Mucosa of gallbladder (tissue), 1 donor: ENCODE measurements at regions not wholly inside any gene's neighbourhood (a gene's known extent, or its start where the extent isn't known, plus 50 kb on each side); places are given as distances from the start of the nearest gene placed in this dataset.
"Not testable (repeated sequence)": the region's sequence is repeated elsewhere in the genome, so short reads cannot be mapped to it uniquely, and the experiment has no call there.

Source experiments
- DNase-seq: peaks from one replicate; pipeline ENCODE4 v3.0.0-alpha.2; 2020; ENCODE audit warnings: low spot score
- donor health status: DM: no; HTN: no; CAD: no.

GRCh38 chr1:222066539-222066938 lies 324.6 kb upstream of the DUSP10 start:
- DNase-seq, result no peak

- no peak for DNase-seq
Observed at GRCh38 chr1:222065234-222065633, 323.3 kb upstream of the DUSP10 start.

DNA sequence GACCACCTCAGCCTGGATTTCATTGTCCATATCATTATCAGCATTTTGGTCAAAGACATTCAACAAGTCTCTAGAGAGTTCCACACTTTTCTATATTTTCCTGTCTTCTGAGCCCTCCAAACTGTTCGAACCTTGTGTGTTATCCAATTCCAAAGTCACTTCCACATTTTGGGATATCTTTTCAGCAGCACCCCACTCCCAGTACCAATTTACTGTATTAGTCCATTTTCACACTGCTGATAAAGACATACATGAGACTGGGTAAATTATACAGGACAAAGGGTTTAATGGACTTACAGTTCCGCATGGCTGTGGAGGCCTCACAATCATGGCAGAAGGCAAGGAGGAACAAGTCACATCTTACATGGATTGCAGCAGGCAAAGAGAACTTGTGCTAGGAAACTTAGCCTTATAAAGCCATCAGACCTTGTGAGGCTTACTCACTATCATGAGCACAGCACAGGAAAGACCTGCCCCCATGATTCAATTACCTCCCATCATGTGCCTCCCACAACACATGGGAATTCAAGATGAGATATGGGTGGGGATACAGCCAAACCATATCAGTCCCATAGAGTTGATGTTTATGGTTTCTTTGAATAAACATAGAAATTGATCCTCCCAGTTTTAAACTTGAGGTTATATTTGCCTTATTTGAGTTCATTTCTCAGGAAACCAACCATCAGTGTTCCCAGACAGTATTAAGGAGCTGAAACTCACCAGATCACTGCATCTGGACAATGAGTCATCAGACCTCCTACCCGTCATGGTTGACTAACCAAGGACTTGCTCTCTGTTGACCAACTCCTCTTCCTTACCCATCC lies 322.7 kb upstream of the DUSP10 start:
- DNase-seq, result no peak

GRCh38 chr1:222062640-222063039 lies 320.8 kb upstream of the DUSP10 start:
- no peak for DNase-seq

DNA sequence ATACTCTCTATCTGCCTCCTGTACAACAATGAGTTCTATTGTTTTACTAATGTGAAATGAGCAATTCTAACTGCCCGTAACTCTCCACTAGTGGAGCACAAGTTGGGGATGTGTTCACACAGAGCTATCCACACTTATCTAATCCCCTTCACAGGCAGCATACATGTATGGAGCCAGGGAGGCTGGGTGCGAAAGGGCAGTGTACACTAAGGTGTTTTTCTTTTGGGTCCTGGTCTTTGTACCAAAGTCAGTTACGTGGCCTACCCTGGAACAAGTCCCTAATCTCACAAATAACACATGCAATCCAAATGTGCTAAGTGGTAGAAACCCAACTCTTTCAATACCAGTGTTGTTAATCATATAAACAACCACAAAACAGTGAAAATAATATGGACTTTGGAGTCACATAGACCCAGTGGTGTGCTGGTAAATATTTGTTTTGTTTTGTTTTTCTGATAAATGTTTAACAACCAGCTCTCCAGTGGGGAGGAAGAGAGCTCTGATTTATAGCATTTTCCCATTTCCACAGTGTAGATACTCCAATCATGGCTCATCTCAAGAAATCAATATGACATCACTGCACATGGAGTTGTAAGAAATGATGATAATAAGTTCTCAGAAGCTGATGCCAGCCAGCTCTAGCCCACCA lies 319.9 kb upstream of the DUSP10 start:
- no peak for DNase-seq

GRCh38 chr1:222060210-222060916 lies 318.5 kb upstream of the DUSP10 start:
- no peak for DNase-seq

- no peak for DNase-seq
Observed at GRCh38 chr1:222058249-222058648, 316.4 kb upstream of the DUSP10 start.

GRCh38 chr1:222057162-222057561 lies 315.3 kb upstream of the DUSP10 start:
- DNase-seq, result no peak

GRCh38 chr1:222054416-222054815 lies 312.5 kb upstream of the DUSP10 start:
- no peak for DNase-seq

DNA sequence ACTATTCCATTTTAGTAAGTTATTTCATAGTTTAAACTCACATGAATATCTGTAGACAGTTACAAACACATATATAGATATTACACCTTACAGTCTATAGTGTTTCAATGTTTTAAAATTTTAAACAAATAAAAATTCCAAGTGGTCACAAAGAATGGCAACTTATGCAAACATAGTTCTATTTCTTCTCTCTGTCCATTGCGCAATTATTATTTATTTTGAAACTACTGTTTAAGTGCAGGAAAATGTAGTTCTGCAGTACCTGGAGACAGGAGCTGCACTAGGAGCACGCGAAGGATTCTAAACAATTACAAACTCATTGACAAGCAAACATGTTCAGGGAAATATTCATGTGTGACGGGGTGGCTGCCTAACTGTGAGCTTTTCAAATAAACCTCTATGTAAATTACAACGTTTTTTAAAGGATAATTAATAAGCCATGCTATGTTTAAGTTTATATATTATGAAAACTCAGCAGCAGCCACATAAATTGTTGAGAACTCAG lies 312.0 kb upstream of the DUSP10 start:
- no peak for DNase-seq

GRCh38 chr1:222051311-222051710 lies 309.4 kb upstream of the DUSP10 start:
- DNase-seq, result not testable (repeated sequence)

GRCh38 chr1:222049661-222050060 lies 307.8 kb upstream of the DUSP10 start:
- not testable (repeated sequence) for DNase-seq

DNA sequence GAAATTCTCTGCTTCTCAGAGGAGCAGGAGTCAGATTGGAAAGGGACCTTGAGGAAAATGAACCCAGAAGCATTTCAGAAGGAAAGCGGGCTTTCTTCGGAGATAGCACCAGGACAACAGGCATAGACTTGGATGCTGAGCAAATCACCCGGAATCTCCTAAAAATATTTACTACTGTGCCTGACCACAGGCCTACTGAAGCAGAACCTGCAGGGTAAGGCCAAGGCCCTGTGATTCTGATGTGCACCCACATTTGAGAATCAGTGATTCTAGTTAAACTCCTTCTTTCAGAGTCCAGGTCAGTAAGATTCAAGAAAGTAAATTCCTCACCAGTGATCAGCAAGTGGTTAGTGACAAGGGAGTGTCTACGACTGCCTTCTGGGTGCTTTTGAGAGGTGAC lies 307.3 kb upstream of the DUSP10 start:
- no peak for DNase-seq

- DNase-seq, result no peak
Observed at GRCh38 chr1:222048094-222048595, 306.3 kb upstream of the DUSP10 start.

GRCh38 chr1:222047366-222047765 lies 305.5 kb upstream of the DUSP10 start:
- DNase-seq, result no peak

- DNase-seq, result no peak
Observed at GRCh38 chr1:222046684-222047263, 304.9 kb upstream of the DUSP10 start.

- DNase-seq, result no peak
Observed at GRCh38 chr1:222045786-222046185, 303.9 kb upstream of the DUSP10 start.

DNA sequence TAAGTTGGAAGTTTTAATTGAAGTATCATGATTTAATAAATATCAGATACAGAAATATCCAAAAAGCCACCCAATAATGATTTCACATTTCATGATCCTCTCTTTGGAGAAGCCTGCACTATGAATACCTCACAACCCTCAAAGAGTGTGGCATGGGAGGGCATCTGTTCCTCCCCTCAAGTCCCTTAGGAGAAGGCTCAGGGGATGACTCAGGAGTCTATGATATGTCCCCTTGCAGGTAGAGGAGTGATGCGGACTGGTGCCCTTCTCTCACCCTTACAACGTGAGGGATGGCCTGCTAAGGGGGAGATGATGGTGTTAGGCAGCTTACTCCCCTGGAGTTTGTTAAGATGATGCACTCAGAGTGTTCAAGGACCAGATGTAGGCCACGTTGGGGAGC lies 303.3 kb upstream of the DUSP10 start:
- DNase-seq, result no peak

- DNase-seq, result peak; percentile 17
Observed at GRCh38 chr1:222043444-222044292, 301.8 kb upstream of the DUSP10 start.

GRCh38 chr1:222042120-222042519 lies 300.2 kb upstream of the DUSP10 start:
- no peak for DNase-seq

DNA sequence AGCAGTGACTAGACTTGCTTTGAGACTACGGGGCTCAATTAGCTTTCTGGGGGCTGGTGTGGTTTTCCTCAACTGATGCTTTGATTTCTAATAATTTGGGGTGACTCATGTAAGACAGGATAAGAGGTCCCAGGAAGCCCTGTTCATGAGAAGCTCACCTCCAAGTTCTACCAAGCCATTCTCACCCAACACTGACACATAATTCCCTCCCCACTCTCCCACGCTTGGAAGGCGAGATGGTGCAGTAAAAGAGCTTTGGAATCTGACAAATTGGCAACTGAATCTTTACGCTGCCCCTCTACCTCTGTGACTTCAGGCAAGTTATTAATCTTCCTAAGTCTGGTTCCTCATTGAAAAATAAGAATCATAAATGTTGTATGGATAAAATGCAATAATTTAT lies 299.1 kb upstream of the DUSP10 start:
- no peak for DNase-seq
